SK-N-SH treated with all-trans-retinoic acid at 6 μM for 48 hours (cell line): ENCODE measurements at regions not wholly inside any gene's neighbourhood (a gene's known extent, or its start where the extent isn't known, plus 50 kb on each side); places are given as distances from the start of the nearest gene placed in this dataset.
A peak's percentile ranks its signal among the peaks of the same experiment; 100 is the strongest.

ENCODE experiments used
- ATAC-seq: fragments of 200-7000 bp; cut with Tn5 transposase; 3 replicates; pipeline ENCODE4 v1.9.1; 2020; ENCODE audit warnings: mild to moderate bottlenecking, moderate library complexity
- ARNTL ChIP-seq: fragments of 450-650 bp; formaldehyde crosslinking; IDR thresholded peaks from 2 replicates; pipeline ENCODE4 v1.5.0; 2020; ENCODE audit warnings: low read depth, mild to moderate bottlenecking, moderate library complexity, borderline replicate concordance
- BACH2 ChIP-seq: fragments of 250-450 bp; sonication (Bioruptor Pico); IDR thresholded peaks from 2 replicates; pipeline ENCODE4 v1.9.0; 2021; ENCODE audit warnings: mild to moderate bottlenecking, borderline replicate concordance
- CREB5 ChIP-seq: fragments of 250-450 bp; sonication (Bioruptor Pico); IDR thresholded peaks from 2 replicates; pipeline ENCODE4 v1.5.1; 2020; ENCODE audit warnings: low read depth, mild to moderate bottlenecking, moderate library complexity
- CSDC2 ChIP-seq: fragments of 250-450 bp; sonication (Bioruptor Pico); IDR thresholded peaks from 2 replicates; pipeline ENCODE4 v1.5.0; 2020; ENCODE audit warnings: mild to moderate bottlenecking, moderate library complexity
- CSRNP3 ChIP-seq: fragments of 250-450 bp; sonication (Bioruptor Pico); IDR thresholded peaks from 2 replicates; pipeline ENCODE4 v1.5.1; 2021; ENCODE audit warnings: mild to moderate bottlenecking, moderate library complexity
- ESRRG ChIP-seq: fragments of 250-450 bp; sonication (Bioruptor Pico); IDR thresholded peaks from 2 replicates; pipeline ENCODE4 v1.6.1; 2021; ENCODE audit warnings: mild to moderate bottlenecking
- GLIS3 ChIP-seq: fragments of 250-450 bp; sonication (Bioruptor Pico); IDR thresholded peaks from 2 replicates; pipeline ENCODE4 v1.5.0; 2020; ENCODE audit warnings: mild to moderate bottlenecking, moderate library complexity
- ISL1 ChIP-seq: fragments of 250-450 bp; sonication (Bioruptor Pico); IDR thresholded peaks from 2 replicates; pipeline ENCODE4 v2.1.2; 2022; ENCODE audit warnings: mild to moderate bottlenecking, moderate library complexity
- OSR1 ChIP-seq: fragments of 250-450 bp; sonication (Bioruptor Pico); IDR thresholded peaks from 2 replicates; pipeline ENCODE4 v1.8.0; 2022; ENCODE audit warnings: moderate library complexity, mild to moderate bottlenecking, inconsistent platforms
- PATZ1 ChIP-seq: fragments of 250-450 bp; sonication (Bioruptor Pico); IDR thresholded peaks from 2 replicates; pipeline ENCODE4 v1.8.0; 2020; ENCODE audit warnings: mild to moderate bottlenecking, moderate library complexity, borderline replicate concordance
- POU6F1 ChIP-seq: fragments of 250-450 bp; sonication (Bioruptor Pico); IDR thresholded peaks from 2 replicates; pipeline ENCODE4 v1.8.0; 2021; ENCODE audit warnings: low read depth, mild to moderate bottlenecking, moderate library complexity, borderline replicate concordance
- PPARA ChIP-seq: fragments of 250-450 bp; sonication (Bioruptor Pico); IDR thresholded peaks from 2 replicates; pipeline ENCODE4 v1.5.0; 2020; ENCODE audit warnings: mild to moderate bottlenecking, borderline replicate concordance
- SNAI2 ChIP-seq: fragments of 250-450 bp; sonication (Bioruptor Pico); IDR thresholded peaks from 2 replicates; pipeline ENCODE4 v1.5.0; 2020; ENCODE audit warnings: mild to moderate bottlenecking, moderate library complexity
- TCF4 ChIP-seq: fragments of 250-450 bp; sonication (Bioruptor Pico); IDR thresholded peaks from 2 replicates; pipeline ENCODE4 v1.8.0; 2021; ENCODE audit warnings: mild to moderate bottlenecking, moderate library complexity, borderline replicate concordance
- TOX ChIP-seq: fragments of 250-450 bp; sonication (Bioruptor Pico); IDR thresholded peaks from 2 replicates; pipeline ENCODE4 v1.8.0; 2021; ENCODE audit warnings: mild to moderate bottlenecking, moderate library complexity, borderline replicate concordance
- TSHZ2 ChIP-seq: fragments of 250-450 bp; sonication (Bioruptor Pico); IDR thresholded peaks from 2 replicates; pipeline ENCODE4 v1.5.0; 2020; ENCODE audit warnings: mild to moderate bottlenecking, moderate library complexity
- ZC3H10 ChIP-seq: fragments of 250-450 bp; sonication (Bioruptor Pico); IDR thresholded peaks from 2 replicates; pipeline ENCODE4 v1.5.1; 2021; ENCODE audit warnings: mild to moderate bottlenecking, moderate library complexity
- ZFP3 ChIP-seq: fragments of 250-450 bp; sonication (Bioruptor Pico); IDR thresholded peaks from 2 replicates; pipeline ENCODE4 v1.5.0; 2020; ENCODE audit warnings: mild to moderate bottlenecking, moderate library complexity
- ZFP30 ChIP-seq: fragments of 450-650 bp; formaldehyde crosslinking; IDR thresholded peaks from 2 replicates; pipeline ENCODE4 v1.5.0; 2022; ENCODE audit warnings: mild to moderate bottlenecking, moderate library complexity
- ZNF70 ChIP-seq: fragments of 450-650 bp; formaldehyde crosslinking; IDR thresholded peaks from 2 replicates; pipeline ENCODE4 v1.5.0; 2020; ENCODE audit warnings: mild to moderate bottlenecking, moderate library complexity
- ZNF8 ChIP-seq: fragments of 450-650 bp; formaldehyde crosslinking; IDR thresholded peaks from 2 replicates; pipeline ENCODE4 v1.5.0; 2020; ENCODE audit warnings: mild to moderate bottlenecking, moderate library complexity

- TF ChIP-seq TSHZ2 (CRISPR knock-in tag) (no peak), GLIS3 (no peak), ZFP30 (no peak), BACH2 (CRISPR knock-in tag) (no peak), CSDC2 (CRISPR knock-in tag) (no peak), ESRRG (no peak), ZC3H10 (CRISPR knock-in tag) (no peak), TCF4 (no peak), TOX (CRISPR knock-in tag) (no peak), SNAI2 (CRISPR knock-in tag) (no peak)
Measured at GRCh38 chr5:121027636-121028035, 563.5 kb downstream of the PRR16 start (continued).

GRCh38 chr5:121029536-121030245, 565.6 kb downstream of the PRR16 start:
- TF ChIP-seq ZC3H10 (CRISPR knock-in tag) (peak; percentile 67; the same call in 1 of the 2 replicates), ZNF70 (no peak), ESRRG (no peak), BACH2 (CRISPR knock-in tag) (no peak), POU6F1 (CRISPR knock-in tag) (no peak), ZNF8 (peak; percentile 18; the same call in 1 of the 2 replicates), ZFP30 (no peak), CSDC2 (CRISPR knock-in tag) (no peak), OSR1 (CRISPR knock-in tag) (no peak), SNAI2 (CRISPR knock-in tag) (no peak), ISL1 (CRISPR knock-in tag) (peak; percentile 87), PPARA (CRISPR knock-in tag) (no peak), ARNTL (CRISPR knock-in tag) (no peak), TOX (CRISPR knock-in tag) (no peak), GLIS3 (no peak), ZFP3 (CRISPR knock-in tag) (no peak), CREB5 (CRISPR knock-in tag) (no peak), TSHZ2 (CRISPR knock-in tag) (no peak), PATZ1 (CRISPR knock-in tag) (peak; percentile 24; the same call in 1 of the 2 replicates), TCF4 (no peak), CSRNP3 (CRISPR knock-in tag) (no peak)
- peak; percentile 85 for ATAC-seq
